Epithelial cell of esophagus (primary cell): ENCODE measurements at regions not wholly inside any gene's neighbourhood (a gene's known extent, or its start where the extent isn't known, plus 50 kb on each side); places are given as distances from the start of the nearest gene placed in this dataset.

Source experiments
- DNase-seq: peaks from one replicate; pipeline ENCODE4 v3.0.0; 2010; ENCODE audit warnings: low read depth
- H3K4me3 ChIP-seq: 2 replicates; pipeline ENCODE4 v1.5.1; 2011; ENCODE audit warnings: mild to moderate bottlenecking, low read length, control low read depth
- CTCF ChIP-seq: IDR thresholded peaks from 2 replicates; pipeline ENCODE4 v1.5.1; 2011; ENCODE audit warnings: low read depth, mild to moderate bottlenecking, low read length, control low read depth, inconsistent platforms; ENCODE audit not compliant: insufficient read depth; ENCODE audit errors: missing control alignments

- TF ChIP-seq CTCF = no peak
- H3K4me3 ChIP-seq = no peak overlapping the region
- no peak for DNase-seq
Measured at GRCh38 chr6:166712286-166713228, 85.5 kb upstream of the RPS6KA2 start.

- no peak overlapping the region for H3K4me3 ChIP-seq
- DNase-seq = no peak
- no peak for TF ChIP-seq CTCF
Measured at GRCh38 chr6:166710084-166710483, 83.0 kb upstream of the RPS6KA2 start.

GRCh38 chr6:166708460-166708859, 81.4 kb upstream of the RPS6KA2 start:
- H3K4me3 ChIP-seq = no peak overlapping the region
- peak; percentile 16 for DNase-seq
- TF ChIP-seq CTCF = no peak

GRCh38 chr6:166707045-166707444, 80.0 kb upstream of the RPS6KA2 start:
- TF ChIP-seq CTCF = peak; percentile 43
- H3K4me3 ChIP-seq = no peak overlapping the region
- DNase-seq = peak; percentile 57

GRCh38 chr6:166705069-166705468, 78.0 kb upstream of the RPS6KA2 start:
- no peak overlapping the region for H3K4me3 ChIP-seq
- DNase-seq = no peak

GRCh38 chr6:166704171-166704570, 77.1 kb upstream of the RPS6KA2 start:
- DNase-seq = no peak
- no peak for TF ChIP-seq CTCF
- H3K4me3 ChIP-seq = no peak overlapping the region

More at GRCh38 chr6:166705069-166705468, 78.0 kb upstream of the RPS6KA2 start:
- no peak for TF ChIP-seq CTCF
